ENCODE measurements at regions not wholly inside any gene's neighbourhood (a gene's known extent, or its start where the extent isn't known, plus 50 kb on each side); places are given as distances from the start of the nearest gene placed in this dataset.

DNA sequence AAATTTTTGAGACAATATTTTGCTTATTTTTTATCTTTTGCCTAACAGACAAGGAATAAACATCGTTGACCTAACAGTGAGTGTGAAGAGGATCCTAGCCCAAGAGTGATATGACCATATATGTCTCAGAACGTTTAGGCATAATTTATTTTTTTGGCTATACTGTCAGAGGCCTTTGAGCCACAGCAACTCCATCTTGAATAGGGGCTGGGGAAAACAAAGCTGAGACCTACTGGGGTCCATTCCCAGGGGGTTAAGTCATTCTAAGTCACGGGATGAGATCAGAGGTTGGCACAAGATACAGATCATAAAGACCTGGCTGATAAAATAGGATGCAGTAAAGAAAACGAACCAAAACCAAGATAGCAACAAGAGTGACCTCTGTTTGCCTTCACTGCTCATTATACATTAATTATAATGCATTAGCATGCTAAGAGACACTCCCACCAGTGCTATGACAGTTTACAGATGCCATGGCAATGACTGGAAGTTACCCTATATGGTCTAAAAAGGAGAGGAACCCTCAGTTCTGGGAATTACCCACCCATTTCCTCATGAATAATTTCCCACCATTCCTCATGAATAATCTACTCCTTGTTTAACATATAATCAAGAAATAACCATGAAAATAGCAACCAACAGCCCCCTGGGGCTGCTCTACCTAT lies 510.9 kb upstream of the PCDH9 start:
- no peak overlapping the region for H3K4me2 ChIP-seq (ENCODE audit: control insufficient read depth, extremely low read depth, insufficient read depth, low read depth, low read length)
- H3K27ac ChIP-seq (ENCODE audit: control insufficient read depth, insufficient read depth, low read length) = no peak overlapping the region
- no peak overlapping the region for H2AFZ ChIP-seq (ENCODE audit: control insufficient read depth, low read length)
- no peaks in the 10 kb centered on the region for H3K9me3 ChIP-seq (ENCODE audit: control insufficient read depth, low read depth, low read length)
- H3K4me3 ChIP-seq (ENCODE audit: control insufficient read depth in 2 of 3, extremely low read depth in 1 of 3, insufficient read depth in 2 of 3, low read depth in 1 of 3, low read length in 3 of 3) = no peak overlapping the region
- DNase-seq (ENCODE audit: low read depth, low spot score) (no peak), FAIRE-seq (no peak)
- H3K9me1 ChIP-seq (ENCODE audit: control insufficient read depth, extremely low read depth, insufficient read depth, low read length) = no peaks in the 10 kb centered on the region
- no peak overlapping the region for H3K9ac ChIP-seq (ENCODE audit: control insufficient read depth, extremely low read depth, insufficient read depth, low read length)
- no peaks in the 10 kb centered on the region for H3K79me2 ChIP-seq (ENCODE audit: control insufficient read depth, insufficient read depth, low read length)
- no peaks in the 10 kb centered on the region for H3K4me1 ChIP-seq (ENCODE audit: control insufficient read depth, extremely low read depth, insufficient read depth, low read length)
- H3K36me3 ChIP-seq (ENCODE audit: control insufficient read depth in 2 of 2, extremely low read depth in 1 of 2, insufficient read depth in 2 of 2, low read length in 2 of 2) = no peaks in the 10 kb centered on the region
- no peaks in the 10 kb centered on the region for H3K27me3 ChIP-seq (ENCODE audit: control insufficient read depth, extremely low read depth, insufficient read depth, low read length)
- TF ChIP-seq CTCF (optimal IDR thresholded peaks at IDR 0.05 in 1 of 3, IDR thresholded peaks at IDR 0.05 in 1 of 3, conservative IDR thresholded peaks at IDR 0.05 in 1 of 3; ENCODE audit: extremely low read depth in 1 of 3, insufficient read depth in 2 of 3, low read length in 3 of 3) (no peak), EZH2 (IDR thresholded peaks at IDR 0.05; ENCODE audit: low read length) (no peak)
- no peaks in the 10 kb centered on the region for H4K20me1 ChIP-seq (ENCODE audit: control insufficient read depth, extremely low read depth, insufficient read depth, low read length)
- dilution Hi-C loops (cut with MboI; ENCODE audit: extremely low pct_ligation_motif_present, low sequenced_read_pairs) = no loop called here

DNA sequence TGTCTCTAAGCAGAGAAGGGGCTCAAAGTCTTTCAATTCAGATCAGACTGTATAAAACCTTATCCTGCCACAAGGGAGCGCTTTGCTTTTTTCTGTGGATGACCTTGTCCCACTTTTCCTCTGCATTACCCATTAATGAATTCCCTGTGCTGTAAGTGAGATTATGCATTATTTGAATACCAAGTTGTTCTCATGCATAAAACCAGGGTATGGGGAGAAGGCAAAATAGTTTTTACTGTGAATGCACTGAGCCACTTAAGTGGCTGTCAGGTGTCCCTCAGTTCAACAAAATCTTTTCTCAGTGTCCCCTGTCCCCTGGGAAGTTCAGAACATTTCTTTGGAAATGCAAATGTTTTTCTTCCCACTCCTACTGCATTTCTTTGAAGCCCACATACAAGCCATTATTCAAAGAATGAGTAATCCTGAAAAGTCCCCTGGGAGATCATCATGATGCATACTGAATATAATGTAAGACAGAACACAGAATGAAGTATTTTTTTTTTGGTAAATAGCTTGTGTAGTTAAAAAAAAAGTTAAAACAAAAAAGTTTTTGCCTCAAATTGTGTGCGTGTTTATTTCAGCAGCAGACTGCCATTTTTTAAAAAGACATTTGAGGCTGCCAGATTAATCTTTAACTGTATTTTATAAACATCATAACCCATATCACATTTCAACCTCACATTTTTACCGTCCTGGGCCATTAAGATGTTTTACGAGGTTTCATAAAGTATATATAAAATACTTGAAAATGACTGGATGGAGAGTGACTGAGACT lies 506.7 kb upstream of the PCDH9 start:
- TF ChIP-seq EZH2 (IDR thresholded peaks at IDR 0.05; ENCODE audit: low read length) (no peak), CTCF (optimal IDR thresholded peaks at IDR 0.05 in 1 of 3, IDR thresholded peaks at IDR 0.05 in 1 of 3, conservative IDR thresholded peaks at IDR 0.05 in 1 of 3; ENCODE audit: extremely low read depth in 1 of 3, insufficient read depth in 2 of 3, low read length in 3 of 3) (no peak)
- Histone ChIP-seq H3K4me2 (ENCODE audit: control insufficient read depth, extremely low read depth, insufficient read depth, low read depth, low read length) (no peak overlapping the region), H3K4me3 (ENCODE audit: control insufficient read depth in 2 of 3, extremely low read depth in 1 of 3, insufficient read depth in 2 of 3, low read depth in 1 of 3, low read length in 3 of 3) (no peak overlapping the region), H3K9me1 (ENCODE audit: control insufficient read depth, extremely low read depth, insufficient read depth, low read length) (no peaks in the 10 kb centered on the region), H3K9ac (ENCODE audit: control insufficient read depth, extremely low read depth, insufficient read depth, low read length) (no peak overlapping the region), H3K27me3 (ENCODE audit: control insufficient read depth, extremely low read depth, insufficient read depth, low read length) (no peaks in the 10 kb centered on the region), H3K36me3 (ENCODE audit: control insufficient read depth in 2 of 2, extremely low read depth in 1 of 2, insufficient read depth in 2 of 2, low read length in 2 of 2) (no peaks in the 10 kb centered on the region), H3K4me1 (ENCODE audit: control insufficient read depth, extremely low read depth, insufficient read depth, low read length) (no peaks in the 10 kb centered on the region), H3K79me2 (ENCODE audit: control insufficient read depth, insufficient read depth, low read length) (no peaks in the 10 kb centered on the region), H3K9me3 (ENCODE audit: control insufficient read depth, low read depth, low read length) (no peaks in the 10 kb centered on the region), H4K20me1 (ENCODE audit: control insufficient read depth, extremely low read depth, insufficient read depth, low read length) (no peaks in the 10 kb centered on the region), H3K27ac (ENCODE audit: control insufficient read depth, insufficient read depth, low read length) (no peak overlapping the region), H2AFZ (ENCODE audit: control insufficient read depth, low read length) (no peak overlapping the region)
- no peak for FAIRE-seq
- DNase-seq (ENCODE audit: low read depth, low spot score) = no peak
- dilution Hi-C loops (cut with MboI; ENCODE audit: extremely low pct_ligation_motif_present, low sequenced_read_pairs) = no loop called here

Data from keratinocyte (primary cell).